ENCODE measurements at regions not wholly inside any gene's neighbourhood (a gene's known extent, or its start where the extent isn't known, plus 50 kb on each side); places are given as distances from the start of the nearest gene placed in this dataset.

DNA sequence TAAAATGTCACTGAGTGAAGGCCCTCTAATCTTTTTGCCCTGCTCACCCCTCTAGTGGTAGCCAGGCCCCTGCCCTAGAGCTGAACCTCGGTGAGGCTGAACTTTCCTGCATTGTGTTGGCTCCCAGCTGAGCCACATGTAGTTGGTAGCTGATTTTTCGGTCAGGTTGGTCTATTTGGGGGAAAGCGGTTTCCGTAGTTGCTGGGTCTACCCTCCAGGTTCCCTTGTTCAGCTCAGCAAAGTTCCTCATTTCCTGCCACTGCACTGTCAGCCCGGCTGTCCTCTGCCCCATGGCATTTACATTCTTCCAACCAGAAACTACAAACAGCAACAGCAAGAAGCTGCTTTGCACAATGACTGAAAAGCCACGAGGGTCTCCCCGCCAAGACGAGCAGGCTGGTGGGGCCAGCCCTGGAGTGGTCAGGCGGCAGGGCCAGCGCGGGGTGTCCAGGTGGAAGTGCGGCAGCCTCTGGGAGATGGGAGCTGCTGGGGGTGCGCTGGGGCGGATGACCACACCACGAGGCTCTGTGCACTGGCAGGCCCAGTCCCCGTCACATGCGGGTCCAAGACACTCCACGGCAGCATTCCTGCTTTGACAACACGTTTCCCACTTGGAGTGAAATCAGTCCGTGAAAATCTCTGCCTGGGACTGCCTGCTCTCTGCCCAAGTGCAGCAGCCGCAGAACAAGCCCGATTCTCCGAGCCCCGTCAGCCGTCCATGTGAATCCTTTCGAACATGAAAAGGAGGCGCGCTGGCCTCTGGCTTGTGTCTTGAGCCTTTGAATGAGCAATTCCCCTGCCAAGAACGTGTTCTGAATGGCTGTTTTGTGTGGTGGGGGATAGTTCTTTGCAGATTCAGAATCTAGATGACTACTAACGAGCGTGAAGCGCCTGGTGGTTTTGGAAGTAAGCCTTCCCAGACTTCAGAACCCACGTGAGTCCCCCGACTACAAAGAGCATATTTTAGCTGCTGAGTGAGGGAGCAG is 159.4 kb downstream of the ASB1 start:
- DNase-seq, result peak; percentile 31 to 50

- DNase-seq, result no peak
Observed at GRCh38 chr2:238586931-238587775, 160.4 kb downstream of the ASB1 start.

DNA sequence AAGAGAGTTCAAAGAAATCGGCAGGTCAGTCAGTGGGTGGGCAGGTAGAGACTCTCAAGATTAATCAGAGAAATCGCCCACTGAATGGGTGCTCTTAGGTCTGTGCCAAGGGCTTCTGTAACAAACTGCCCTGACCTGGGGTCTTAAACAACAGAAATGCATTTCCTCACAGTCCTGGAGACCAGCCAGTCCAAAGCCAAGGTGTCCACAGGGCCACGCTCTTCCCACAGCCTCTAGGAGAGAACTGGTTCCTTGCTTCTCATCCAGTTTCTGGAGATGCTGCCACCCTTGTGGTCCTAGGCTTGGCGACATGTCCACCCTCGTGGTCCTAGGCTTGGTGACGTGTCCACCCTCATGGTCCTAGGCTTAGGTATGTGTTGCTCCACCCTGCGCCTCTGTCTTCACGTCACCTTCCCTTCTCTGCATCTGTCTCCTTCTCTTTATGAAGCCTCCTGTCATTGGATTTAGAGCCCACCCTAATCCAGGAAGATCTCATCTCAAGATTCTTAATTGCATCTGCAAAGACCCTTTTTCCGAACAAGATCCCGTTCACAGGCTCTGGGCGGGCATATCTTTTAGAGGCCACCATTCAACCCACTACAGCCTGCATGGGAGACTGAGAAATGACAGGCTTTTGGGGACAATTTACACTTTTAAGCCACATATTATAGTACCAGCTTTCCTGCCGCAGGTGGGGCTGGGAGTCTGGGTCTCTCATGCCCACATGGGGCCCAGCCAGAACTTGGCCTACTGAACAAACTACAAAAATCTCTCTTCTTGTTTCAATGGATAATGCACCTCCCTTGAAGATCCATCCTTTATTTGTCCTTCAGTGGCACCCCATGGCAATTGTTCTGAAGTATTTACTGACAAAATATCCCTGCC is 161.3 kb downstream of the ASB1 start:
- DNase-seq, result no peak

- DNase-seq, result no peak
Observed at GRCh38 chr2:238589591-238590460, 163.1 kb downstream of the ASB1 start.

DNA sequence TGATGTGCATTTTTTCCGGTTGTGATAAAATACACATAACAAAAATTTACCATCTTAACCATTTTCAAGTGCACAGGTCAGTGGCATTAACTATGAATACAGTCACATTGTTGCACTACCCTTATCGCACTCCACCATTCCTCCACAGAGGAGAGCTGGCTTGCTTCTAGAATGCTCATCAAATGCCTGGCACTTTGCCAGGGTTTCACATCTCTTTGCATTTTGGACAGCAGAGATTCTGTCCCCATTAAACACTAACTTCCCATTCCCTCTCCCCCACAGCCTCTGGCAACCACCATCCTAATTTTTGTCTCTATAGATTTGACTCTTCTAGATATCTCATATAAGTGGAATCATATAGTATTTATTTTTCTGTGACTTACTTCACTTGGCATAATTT is 165.0 kb downstream of the ASB1 start:
- DNase-seq, result no peak

DNA sequence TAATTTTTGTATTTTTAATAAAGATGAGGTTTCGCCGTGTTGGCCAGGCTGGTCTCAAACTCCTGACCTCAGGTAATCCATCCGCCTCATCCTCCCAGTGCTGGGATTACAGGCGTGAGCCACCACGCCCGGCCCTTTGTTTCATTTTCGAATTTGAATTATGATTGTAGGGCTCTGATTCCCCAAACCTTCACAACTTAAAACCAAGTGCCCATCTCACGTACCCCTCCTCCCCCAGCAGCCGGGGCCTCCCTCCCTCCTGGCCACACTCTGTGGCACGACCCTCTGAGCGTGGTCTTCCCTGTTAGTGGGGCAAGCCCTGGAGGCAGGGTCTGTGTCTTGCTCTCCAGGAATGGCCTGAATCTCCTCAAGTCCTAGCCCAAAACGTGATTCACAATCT is 166.5 kb downstream of the ASB1 start:
- no peak for DNase-seq

DNA sequence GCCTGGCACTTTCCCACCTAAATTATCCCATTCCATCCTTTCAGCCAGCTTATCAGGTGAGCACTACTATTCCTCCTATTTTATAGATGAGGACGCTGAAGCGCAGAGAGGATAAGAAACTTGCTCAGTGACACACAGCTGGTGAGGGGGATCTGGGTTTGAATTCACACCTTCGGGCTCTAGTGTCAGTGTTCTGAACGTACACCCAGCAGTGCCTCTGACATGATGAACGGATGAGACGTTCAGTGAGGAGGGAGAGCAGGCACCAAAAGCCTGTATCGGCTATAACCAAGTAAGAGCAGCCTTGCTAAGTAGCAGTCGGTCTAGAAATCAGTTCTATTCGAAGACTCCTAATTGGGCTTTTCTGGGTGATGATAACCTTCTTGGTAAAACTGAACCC is 167.0 kb downstream of the ASB1 start:
- no peak for DNase-seq

- no peak for DNase-seq
Observed at GRCh38 chr2:238594796-238595749, 168.3 kb downstream of the ASB1 start.

GRCh38 chr2:238595750-238596570 is 169.2 kb downstream of the ASB1 start:
- no peak for DNase-seq

DNA sequence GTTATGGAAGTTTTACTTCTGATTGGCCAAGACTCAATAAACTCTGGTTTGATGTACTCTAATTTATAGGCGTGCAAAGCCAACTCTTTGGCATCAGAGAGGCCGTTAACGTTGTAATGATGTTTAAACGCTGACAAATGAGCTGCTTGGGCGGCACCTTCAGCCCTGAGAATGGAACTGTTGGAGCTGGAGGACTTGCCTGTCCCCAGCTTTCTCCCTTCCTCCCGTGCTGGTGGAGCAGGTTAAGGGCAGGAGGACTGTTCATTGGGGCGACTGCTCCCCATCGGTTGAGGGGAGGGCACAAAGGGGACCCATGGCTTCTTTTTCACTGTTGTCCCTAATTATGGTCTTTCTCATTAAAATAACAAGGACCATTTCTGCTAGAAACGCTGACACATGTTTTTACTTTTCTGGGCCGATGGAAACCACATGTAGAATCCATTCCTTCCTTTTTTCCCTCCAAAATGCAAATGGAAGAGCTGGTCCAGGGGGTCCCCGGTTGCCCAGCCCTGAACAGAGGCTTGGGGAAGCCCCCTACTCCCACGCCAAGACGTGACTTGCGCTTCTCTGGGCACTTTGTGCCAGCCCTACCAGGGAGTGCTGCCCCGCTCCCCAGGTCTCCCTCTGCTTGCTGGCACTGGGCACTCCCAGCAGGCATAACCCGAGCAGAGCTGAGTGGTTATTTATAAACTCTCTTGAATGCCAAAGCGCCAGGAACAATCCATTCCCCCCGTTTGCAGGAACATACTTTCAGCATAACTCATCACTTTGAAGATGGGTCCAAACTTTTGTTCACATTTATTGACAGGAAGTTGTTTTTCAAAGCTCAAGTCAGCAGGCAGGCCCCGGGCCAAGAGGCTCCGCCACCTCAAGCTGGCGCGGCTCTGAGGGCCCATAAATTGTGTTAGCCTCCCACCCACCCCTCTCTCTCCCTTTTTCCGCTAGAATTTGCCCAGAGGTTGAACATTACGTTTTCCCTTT is 170.1 kb downstream of the ASB1 start:
- DNase-seq, result no peak

GRCh38 chr2:238597638-238598528 is 171.2 kb downstream of the ASB1 start:
- no peak for DNase-seq

DNA sequence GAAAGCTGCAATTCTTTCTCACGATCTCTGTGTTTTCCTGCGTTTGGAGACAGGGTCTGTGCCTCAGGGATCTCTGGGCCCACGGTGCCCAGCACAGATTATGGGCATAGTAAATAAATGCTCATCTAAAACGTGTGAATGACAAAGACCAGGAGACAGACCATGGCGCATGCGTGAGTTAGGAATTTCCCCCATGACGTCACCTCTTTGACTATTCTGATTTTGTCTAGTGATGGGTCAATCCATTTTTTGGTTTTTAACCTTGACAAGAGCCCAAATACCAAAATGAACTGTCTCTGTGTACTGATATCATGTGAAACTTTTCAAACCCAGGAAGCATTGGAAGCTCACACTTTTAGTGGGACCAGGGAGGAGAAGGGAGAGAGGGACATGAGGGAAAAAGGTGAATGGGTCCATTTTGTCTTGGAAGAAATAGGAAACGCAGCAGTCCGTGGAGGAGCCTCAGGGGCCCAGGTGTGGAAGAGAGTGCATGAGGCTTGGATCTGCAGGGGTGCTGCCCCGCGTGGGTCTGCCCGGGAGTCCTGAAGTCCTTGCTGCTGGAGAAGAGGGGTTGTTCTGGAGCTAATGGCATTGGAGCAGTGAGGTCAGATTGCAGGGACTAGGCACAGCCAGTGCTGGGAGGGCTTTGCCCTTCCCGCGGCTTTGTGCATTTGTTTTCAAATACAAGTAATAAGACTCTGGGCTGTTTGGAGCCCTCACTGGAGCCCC is 172.2 kb downstream of the ASB1 start:
- DNase-seq, result no peak

DNA sequence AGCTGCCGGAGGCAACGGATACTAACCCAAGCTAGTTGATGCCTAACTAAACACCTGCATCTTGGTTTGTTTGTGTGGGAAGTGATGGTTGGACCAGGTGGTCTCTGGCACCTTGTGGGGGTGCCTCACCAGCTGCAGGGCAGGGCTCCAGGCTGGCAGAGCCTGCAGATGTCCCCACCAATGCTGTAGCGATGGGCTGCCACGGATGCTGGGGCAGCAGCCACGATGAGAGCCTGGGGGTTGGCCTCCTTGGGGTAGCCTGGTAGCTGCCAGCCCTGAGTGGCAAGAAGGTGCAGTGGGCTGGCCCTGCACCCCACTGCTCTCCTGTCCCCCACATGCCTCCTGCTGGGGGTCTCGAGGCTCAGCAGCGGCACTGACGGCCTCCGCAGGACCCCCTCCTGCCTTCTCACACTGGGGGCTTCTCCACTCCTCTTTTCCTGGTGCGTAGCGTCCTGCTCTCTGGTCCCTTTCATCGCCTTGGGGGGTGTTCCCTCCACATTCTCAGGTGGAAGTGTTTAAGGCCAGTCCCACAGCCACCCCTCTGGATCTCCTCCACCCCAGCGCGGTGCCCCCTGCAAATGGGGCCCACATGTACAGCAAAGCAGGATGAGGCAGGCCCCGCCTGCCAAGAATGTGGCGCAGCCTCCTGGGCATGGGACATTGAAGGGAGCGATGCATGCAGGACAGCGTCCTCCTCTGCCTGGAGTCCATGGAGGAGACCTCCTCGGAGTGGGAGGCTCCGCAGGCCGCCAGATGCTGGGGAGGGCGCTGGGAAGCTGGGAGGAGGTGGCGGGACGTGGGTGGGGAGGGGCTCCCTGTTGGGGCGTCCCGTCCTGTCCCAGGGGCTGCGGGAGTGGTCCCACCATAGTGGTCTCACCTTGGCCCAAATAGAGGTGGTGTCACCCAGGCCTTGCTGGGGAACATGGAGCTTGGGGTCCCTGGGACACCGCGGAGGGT is 173.1 kb downstream of the ASB1 start:
- no peak for DNase-seq

DNA sequence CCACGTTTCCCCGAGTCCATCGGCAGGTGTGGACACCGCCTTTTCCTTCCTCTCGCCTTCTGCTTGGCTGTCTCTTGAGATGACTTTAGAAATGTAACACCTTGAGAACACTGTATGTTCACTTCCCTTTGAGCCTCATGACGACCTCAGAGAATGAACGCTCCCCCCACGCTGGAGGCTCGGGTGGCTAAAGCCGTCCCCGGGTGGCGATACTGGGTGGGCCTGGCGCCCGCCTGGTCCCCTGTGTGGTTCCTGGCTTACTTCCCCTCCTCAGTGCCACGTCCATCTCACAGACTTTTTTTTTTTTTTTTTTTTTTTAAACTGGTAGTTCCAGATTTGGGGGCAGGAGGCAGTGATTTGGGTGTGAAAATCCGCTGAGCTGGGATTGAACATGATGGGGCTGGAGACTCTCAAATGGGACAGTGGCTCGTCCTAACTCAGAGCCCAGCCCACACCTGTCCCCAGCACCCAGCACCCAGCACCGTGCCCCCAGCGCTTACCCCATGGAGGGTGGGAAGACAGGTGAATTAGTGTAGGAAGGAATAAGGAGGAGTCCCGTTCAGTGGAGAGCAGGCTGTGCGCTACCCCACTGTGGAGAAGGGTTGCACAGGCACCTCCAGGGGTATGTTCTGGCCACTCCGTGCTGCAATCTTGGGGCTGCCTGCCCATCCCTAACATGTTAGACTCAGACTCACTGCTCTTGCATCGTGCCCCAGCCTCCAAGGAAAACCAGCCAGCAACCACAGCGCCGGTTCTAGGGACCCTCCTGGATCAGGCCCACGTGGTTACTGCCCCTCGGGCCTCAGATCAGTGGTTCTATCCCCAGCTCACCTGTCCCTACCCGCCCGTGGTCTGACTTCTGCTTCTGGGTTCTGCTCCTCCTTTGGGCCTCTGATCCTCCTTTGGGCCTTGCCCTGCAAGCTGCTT is 174.0 kb downstream of the ASB1 start:
- DNase-seq, result no peak

Data from hippocampal formation (tissue), 2 donors.